HG03045 (cell line): ENCODE measurements at regions not wholly inside any gene's neighbourhood (a gene's known extent, or its start where the extent isn't known, plus 50 kb on each side); places are given as distances from the start of the nearest gene placed in this dataset.
A peak's percentile ranks its signal among the peaks of the same experiment; 100 is the strongest.

Source experiments
- ATAC-seq: cut with Tn5 transposase; IDR thresholded peaks from one replicate; pipeline ENCODE4 v1.9.1; 2021; ENCODE audit warnings: mild to moderate bottlenecking, moderate library complexity; ENCODE audit not compliant: unreplicated experiment

- no peak for ATAC-seq
Measured at GRCh38 chr14:34247605-34248004, 214.4 kb downstream of the SPTSSA start.

DNA sequence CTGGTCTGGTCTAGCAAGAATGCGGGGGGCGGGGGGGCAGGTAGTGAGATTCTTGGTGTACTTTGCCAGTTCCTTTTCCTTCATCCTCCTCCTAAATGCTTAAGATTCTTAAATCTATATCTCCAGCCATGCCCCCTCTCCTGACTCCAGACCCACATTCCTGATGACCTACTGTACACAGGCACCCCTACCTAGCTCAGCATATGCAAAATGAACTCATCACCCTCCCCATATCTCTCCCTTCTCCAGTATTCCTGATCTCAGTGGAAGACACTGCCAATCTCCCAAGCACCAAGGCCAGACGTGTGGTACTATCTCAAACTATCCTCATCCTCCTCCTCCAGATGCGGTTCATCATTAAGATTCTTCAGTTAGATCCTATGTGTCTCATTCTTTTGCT lies 215.8 kb downstream of the SPTSSA start:
- no peak for ATAC-seq

- no peak for ATAC-seq
Measured at GRCh38 chr14:34243401-34243800, 218.6 kb downstream of the SPTSSA start.

DNA sequence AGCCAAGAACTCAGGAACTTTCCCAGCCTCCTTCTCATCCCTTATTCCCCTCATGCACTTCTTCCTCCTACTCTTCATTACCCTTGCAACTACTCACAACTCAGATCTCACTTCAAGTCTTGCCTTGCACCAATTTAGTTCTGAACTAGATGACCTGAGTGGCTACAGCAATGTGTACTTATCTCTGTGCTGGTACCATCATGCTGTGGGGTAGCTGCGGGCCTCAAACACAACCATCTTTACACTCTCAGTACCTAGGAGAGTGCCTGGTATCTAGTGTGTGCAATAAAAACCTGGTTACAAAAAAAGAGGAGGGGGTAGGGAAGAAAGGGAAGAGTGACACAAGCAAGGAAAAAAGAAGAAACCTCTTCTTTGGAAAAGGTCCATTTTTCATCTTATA lies 219.0 kb downstream of the SPTSSA start:
- no peak for ATAC-seq

- no peak for ATAC-seq
Measured at GRCh38 chr14:34241185-34241711, 220.8 kb downstream of the SPTSSA start.

DNA sequence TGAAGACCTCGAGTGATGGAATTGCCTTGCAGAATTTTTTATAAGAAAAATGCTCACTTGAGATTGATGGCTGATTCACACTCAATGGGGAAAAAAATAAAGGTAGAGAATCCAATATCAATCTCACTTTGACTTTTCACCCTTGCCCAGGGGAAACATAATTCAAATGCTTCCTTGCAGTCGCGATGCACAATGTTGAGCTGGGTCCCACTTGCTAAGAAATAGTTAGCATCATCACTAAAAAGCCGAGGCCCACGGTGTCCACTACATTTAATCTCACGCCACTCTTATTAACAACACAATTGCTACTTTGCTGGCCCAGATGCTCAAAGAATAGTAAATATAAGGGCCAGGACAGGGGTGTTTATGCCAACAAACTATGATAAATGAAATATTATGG lies 223.4 kb downstream of the SPTSSA start:
- ATAC-seq: no peak

DNA sequence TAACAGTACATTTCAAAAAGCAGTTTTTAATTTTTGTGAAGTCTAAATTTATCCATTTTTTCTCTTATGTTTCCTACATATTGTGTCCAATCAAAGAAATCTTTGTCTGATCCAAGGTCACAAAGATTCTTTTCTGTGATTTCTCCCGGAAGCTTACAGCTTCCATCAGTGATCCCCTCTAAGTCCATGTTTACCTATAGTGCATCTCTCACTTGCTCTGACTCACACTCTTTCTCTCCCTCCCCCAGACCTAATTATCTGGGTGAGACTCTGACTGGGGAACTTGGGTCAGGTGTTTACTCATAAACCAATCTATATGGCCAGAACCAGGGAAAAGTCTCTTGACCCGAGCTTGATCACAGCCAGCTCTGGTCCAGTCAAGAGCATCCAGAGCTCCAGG lies 224.4 kb downstream of the SPTSSA start:
- ATAC-seq: no peak

GRCh38 chr14:34237081-34237480 lies 225.0 kb downstream of the SPTSSA start:
- no peak for ATAC-seq

- ATAC-seq: no peak
Measured at GRCh38 chr14:34235643-34236300, 226.3 kb downstream of the SPTSSA start.

- ATAC-seq: no peak
Measured at GRCh38 chr14:34234258-34234657, 227.8 kb downstream of the SPTSSA start.

DNA sequence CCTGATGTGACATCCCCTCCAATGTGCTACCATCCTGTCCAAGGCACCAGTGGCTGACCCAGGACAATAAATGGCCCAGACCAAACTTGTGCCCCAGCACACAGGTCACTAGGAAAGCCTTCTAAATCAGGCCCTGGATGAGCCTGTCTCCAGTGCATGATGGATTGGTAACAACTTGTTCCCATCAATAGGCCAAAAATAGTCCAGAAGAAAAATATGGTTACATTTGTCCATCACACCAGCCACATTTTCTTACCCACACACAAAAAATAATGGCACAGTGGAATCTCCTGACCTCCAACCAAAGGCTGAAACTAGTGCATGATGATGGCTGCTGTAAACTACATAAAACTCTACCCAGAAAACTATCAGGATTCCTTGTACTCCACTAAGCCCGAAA lies 228.4 kb downstream of the SPTSSA start:
- no peak for ATAC-seq

GRCh38 chr14:34232790-34233189 lies 229.2 kb downstream of the SPTSSA start:
- ATAC-seq: no peak

DNA sequence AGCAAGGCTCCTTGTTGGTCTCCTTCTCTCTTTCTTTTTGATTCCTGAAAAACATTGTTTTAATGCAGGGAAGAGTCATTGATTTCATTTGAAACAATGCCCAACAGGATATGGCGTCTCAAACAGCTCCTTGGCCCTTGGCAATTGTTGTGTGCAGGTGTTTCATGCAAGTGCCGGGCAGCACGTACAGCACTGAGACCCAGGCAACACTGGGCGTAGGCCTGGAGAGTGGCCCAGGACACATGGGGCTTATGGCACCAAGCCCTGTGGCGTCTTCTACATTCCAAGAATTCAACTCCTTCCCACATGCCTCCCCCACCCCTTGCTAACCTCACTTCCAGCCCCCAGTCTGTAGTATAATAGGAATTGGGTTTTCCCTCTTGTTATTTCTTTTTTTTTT lies 230.4 kb downstream of the SPTSSA start:
- ATAC-seq: no peak

DNA sequence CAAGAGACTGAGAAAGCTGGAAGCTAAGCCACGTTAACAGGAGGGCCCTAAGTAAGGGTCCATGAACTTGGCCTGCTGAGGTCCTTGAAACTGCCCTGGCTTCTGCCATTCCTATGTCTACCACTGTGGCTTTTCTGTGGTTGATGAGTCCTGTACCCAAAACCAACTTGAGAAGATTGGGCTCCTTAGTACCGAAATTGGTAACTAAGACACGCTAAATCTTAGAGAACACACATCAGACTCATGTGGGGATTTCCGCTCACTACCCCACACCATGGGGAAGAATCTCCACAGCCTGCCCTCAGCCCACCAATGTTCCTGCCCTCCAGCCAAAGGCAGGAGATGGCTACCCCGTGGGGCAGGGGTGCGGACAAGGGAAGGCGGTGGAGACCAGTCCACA lies 232.9 kb downstream of the SPTSSA start:
- ATAC-seq: no peak

DNA sequence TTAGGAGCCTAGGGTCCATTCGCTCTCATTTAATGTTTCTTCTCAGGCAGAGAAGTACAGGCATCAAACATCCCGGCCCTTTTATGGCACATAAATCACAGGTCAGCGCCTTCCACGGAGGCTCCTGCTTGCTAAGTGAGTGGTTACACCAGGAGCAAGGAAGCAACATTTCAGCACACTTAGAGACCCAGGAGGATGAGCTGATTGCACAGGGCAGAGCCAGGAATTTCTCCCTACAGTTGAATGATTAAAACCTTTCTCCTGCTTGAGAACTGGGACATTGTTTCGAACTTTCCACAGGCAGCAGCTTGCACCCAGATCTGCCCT lies 233.4 kb downstream of the SPTSSA start:
- ATAC-seq: no peak

DNA sequence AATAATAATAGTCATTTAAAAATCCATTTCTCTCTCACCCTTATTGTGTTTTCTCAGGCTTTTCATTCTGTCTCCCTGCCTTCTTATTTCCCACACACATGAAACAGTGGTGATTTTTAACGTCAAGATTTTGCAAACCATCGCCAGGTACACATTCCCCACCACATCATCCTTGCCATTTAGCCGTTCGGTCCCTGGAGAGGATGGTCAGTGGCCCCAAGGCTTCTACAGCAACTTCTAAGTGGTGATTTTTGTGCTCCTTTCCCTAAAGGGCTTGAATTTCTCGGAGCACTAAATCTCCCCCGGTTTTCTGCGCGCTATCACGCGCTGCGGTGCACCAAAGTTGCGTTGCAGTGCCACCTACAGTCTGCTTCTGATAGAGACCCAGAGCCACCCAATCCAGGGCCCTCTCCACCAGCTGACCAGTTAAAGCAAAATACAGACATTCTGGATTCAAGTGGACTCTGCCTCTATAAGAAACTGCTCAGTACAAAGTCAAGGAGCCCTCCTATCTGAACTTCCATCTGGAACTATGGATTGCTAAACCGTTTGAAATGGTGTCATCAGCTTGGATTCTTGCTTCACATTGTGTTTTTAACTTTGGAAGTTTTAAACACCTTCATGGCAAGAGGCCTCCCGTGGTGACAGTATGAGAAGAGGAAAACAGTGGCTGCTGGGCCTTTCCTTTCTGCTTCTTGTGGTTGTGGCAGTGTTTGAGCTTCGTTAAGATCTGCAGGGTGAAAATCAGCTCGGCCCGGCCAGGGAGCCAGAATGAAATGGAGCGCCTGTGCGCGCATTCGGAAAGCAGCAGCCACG lies 234.0 kb downstream of the SPTSSA start:
- peak; percentile 81 for ATAC-seq

DNA sequence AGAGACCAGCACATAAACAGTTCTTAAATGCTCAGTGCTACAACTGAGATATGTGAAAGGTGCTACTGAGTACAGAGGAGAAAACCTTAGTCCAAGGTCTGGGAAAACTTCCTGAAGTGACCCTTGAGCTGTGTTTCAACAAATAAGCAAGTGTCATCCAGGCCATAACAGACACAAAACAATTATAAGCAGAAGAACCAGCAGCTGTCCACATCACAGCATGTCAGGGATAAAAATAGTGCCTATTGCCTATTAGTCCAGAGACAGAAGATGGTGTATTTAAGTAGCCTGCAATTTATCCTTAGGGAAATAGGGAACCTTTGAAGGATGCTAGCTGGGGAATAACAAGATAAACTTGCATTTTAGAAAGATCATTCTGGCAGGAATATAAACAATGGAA lies 237.8 kb downstream of the SPTSSA start:
- no peak for ATAC-seq

- ATAC-seq: no peak
Measured at GRCh38 chr14:34223373-34224148, 238.5 kb downstream of the SPTSSA start.

GRCh38 chr14:34222867-34223266 lies 239.2 kb downstream of the SPTSSA start:
- ATAC-seq: no peak

GRCh38 chr14:34222122-34222521 lies 239.9 kb downstream of the SPTSSA start:
- ATAC-seq: no peak

DNA sequence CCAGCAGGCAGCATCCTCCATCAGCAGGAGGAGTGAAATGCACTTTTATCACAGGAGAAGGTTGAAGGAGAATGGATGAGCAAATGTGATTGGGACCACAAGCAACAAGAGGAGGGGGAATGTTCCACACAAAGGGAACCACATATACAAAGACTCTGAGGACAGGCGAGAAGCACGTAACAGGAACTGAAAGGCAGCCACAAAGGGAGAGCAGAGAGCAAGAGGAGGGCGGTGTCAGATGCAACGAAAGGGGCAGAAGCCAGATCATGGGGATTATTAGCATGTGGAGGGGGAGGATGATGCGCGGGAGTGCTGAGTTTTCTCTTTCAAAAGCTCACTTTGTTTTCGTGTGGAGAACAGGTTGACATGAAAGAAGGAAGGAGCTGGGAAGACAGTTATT lies 241.1 kb downstream of the SPTSSA start:
- peak; percentile 70 for ATAC-seq

DNA sequence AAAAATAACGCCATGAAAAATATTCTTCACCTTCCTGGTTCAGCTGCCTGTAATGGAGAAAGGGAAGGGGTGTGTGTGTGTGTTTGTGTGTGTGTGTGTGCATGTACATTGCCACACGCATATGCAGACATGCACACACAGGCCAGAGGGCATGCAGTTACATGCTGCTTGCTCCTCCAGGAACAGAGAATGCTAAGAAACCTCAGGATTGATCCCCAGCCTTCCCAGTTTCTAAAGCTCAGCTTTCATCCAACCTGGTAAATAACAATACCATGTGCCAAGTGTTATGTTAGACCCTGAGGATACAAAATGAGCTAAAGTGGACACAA lies 241.7 kb downstream of the SPTSSA start:
- no peak for ATAC-seq
